MM.1S (cell line): ENCODE measurements at regions not wholly inside any gene's neighbourhood (a gene's known extent, or its start where the extent isn't known, plus 50 kb on each side); places are given as distances from the start of the nearest gene placed in this dataset.

ENCODE experiments used
- CTCF ChIP-seq: fragments of 300-600 bp; sonication (generic); IDR thresholded peaks from 2 replicates; pipeline ENCODE4 v1.5.1; 2016; ENCODE audit warnings: antibody characterized with exemption, low read length, mixed read lengths
- EZH2 ChIP-seq: fragments of 300-600 bp; sonication (generic); optimal IDR thresholded peaks from 2 replicates; pipeline ENCODE3; 2017; ENCODE audit warnings: low read depth, mild to moderate bottlenecking, antibody characterized with exemption, low read length, mixed read lengths
- EZH2phosphoT487 ChIP-seq: fragments of 300-600 bp; sonication (generic); IDR thresholded peaks from 2 replicates; pipeline ENCODE4 v1.6.1; 2018; ENCODE audit warnings: antibody characterized with exemption, low read length

- no peak for TF ChIP-seq CTCF
- no peak for TF ChIP-seq EZH2
- no peak for TF ChIP-seq EZH2phosphoT487
Measured at GRCh38 chr2:219918254-219918653, 290.8 kb downstream of the SLC4A3 start.
